ENCODE measurements at regions not wholly inside any gene's neighbourhood (a gene's known extent, or its start where the extent isn't known, plus 50 kb on each side); places are given as distances from the start of the nearest gene placed in this dataset.

GRCh38 chr10:88170628-88171027 lies 307.2 kb downstream of the PTEN start:
- no peaks in the 10 kb centered on the region for H3K79me2 ChIP-seq (ENCODE audit: insufficient read depth, low read length)
- no peaks in the 10 kb centered on the region for H3K9me2 ChIP-seq (replicated peaks; ENCODE audit: insufficient read depth, low read length)
- no peak overlapping the region for H2AFZ ChIP-seq (ENCODE audit: low read depth, low read length, severe bottlenecking)
- H3K9me3 ChIP-seq (ENCODE audit: insufficient read depth, low read length) = no peaks in the 10 kb centered on the region
- no peaks in the 10 kb centered on the region for H3F3A ChIP-seq (ENCODE audit: insufficient read depth)
- H3K27ac ChIP-seq (ENCODE audit: low read depth, low read length) = no peak overlapping the region
- no peak overlapping the region for H3K9ac ChIP-seq (ENCODE audit: low read length)
- no peak overlapping the region for H3K4me3 ChIP-seq (ENCODE audit: insufficient read depth, low read length, poor library complexity, severe bottlenecking)
- no peaks in the 10 kb centered on the region for H3K27me3 ChIP-seq (ENCODE audit: low read length)
- H3K4me2 ChIP-seq (ENCODE audit: low read depth, low read length, poor library complexity, severe bottlenecking) = no peak overlapping the region
- no peaks in the 10 kb centered on the region for H4K20me1 ChIP-seq (ENCODE audit: low read depth, low read length)
- TF ChIP-seq CTCF (IDR thresholded peaks at IDR 0.05; ENCODE audit: insufficient read depth, low read length, poor library complexity, severe bottlenecking) (no peak), EZH2phosphoT487 (conservative IDR thresholded peaks at IDR 0.05; ENCODE audit: low read length) (no peak)
- no peaks in the 10 kb centered on the region for H3K36me3 ChIP-seq (ENCODE audit: low read length)

- Histone ChIP-seq H3K79me2 (ENCODE audit: insufficient read depth, low read length) (no peaks in the 10 kb centered on the region), H4K20me1 (ENCODE audit: low read depth, low read length) (no peaks in the 10 kb centered on the region)
- TF ChIP-seq CTCF (IDR thresholded peaks at IDR 0.05; ENCODE audit: insufficient read depth, low read length, poor library complexity, severe bottlenecking) (no peak), EZH2phosphoT487 (conservative IDR thresholded peaks at IDR 0.05; ENCODE audit: low read length) (no peak)
Observed at GRCh38 chr10:88172159-88172558, 308.7 kb downstream of the PTEN start.

DNA sequence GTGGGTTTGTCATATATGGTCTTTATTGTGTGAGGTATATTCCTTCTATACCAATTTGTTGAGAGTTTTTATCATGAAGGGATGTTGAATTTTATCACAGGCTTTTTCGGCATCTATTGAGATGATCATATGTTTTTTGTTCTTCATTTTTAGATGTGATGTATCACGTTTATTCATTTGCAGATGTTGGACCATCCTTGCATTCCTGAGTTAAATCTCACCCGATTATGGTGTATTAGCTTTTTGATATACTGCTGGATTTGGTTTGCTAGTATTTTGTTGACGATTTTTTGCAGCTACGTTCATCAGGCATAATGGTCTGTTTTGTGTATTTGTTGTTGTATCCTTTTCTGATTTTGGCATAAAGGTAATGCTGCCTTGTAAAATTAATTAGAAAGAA lies 311.0 kb downstream of the PTEN start:
- Histone ChIP-seq H2AFZ (ENCODE audit: low read depth, low read length, severe bottlenecking) (no peak overlapping the region), H3K4me2 (ENCODE audit: low read depth, low read length, poor library complexity, severe bottlenecking) (no peak overlapping the region), H3K9me2 (replicated peaks; ENCODE audit: insufficient read depth, low read length) (0 out of 2 replicates have a peak, but pooled peaks cover 3% of the 10 kb centered on the region), H3K27me3 (ENCODE audit: low read length) (no peaks in the 10 kb centered on the region), H3K79me2 (ENCODE audit: insufficient read depth, low read length) (no peaks in the 10 kb centered on the region), H3K36me3 (ENCODE audit: low read length) (no peaks in the 10 kb centered on the region; the same call in 1 of the 2 replicates), H3F3A (ENCODE audit: insufficient read depth) (no peaks in the 10 kb centered on the region), H3K9me3 (ENCODE audit: insufficient read depth, low read length) (no peaks in the 10 kb centered on the region; the same call in 1 of the 2 replicates), H3K27ac (ENCODE audit: low read depth, low read length) (no peak overlapping the region), H3K4me3 (ENCODE audit: insufficient read depth, low read length, poor library complexity, severe bottlenecking) (no peak overlapping the region), H3K9ac (ENCODE audit: low read length) (no peak overlapping the region), H4K20me1 (ENCODE audit: low read depth, low read length) (no peaks in the 10 kb centered on the region)
- no peak for TF ChIP-seq CTCF (IDR thresholded peaks at IDR 0.05; ENCODE audit: insufficient read depth, low read length, poor library complexity, severe bottlenecking)
- no peak for TF ChIP-seq EZH2phosphoT487 (conservative IDR thresholded peaks at IDR 0.05; ENCODE audit: low read length)

More at GRCh38 chr10:88172159-88172558, 308.7 kb downstream of the PTEN start:
- Histone ChIP-seq H3K27me3 (ENCODE audit: low read length) (no peaks in the 10 kb centered on the region), H3K27ac (ENCODE audit: low read depth, low read length) (no peak overlapping the region), H3K9me3 (ENCODE audit: insufficient read depth, low read length) (no peaks in the 10 kb centered on the region; the same call in 1 of the 2 replicates), H3K4me2 (ENCODE audit: low read depth, low read length, poor library complexity, severe bottlenecking) (no peak overlapping the region), H3K4me3 (ENCODE audit: insufficient read depth, low read length, poor library complexity, severe bottlenecking) (no peak overlapping the region), H3K9me2 (replicated peaks; ENCODE audit: insufficient read depth, low read length) (no peaks in the 10 kb centered on the region), H3K9ac (ENCODE audit: low read length) (no peak overlapping the region), H2AFZ (ENCODE audit: low read depth, low read length, severe bottlenecking) (no peak overlapping the region), H3F3A (ENCODE audit: insufficient read depth) (no peaks in the 10 kb centered on the region), H3K36me3 (ENCODE audit: low read length) (no peaks in the 10 kb centered on the region)

Measured in SU-DHL-6 (cell line).